ENCODE measurements at regions not wholly inside any gene's neighbourhood (a gene's known extent, or its start where the extent isn't known, plus 50 kb on each side); places are given as distances from the start of the nearest gene placed in this dataset.

DNA sequence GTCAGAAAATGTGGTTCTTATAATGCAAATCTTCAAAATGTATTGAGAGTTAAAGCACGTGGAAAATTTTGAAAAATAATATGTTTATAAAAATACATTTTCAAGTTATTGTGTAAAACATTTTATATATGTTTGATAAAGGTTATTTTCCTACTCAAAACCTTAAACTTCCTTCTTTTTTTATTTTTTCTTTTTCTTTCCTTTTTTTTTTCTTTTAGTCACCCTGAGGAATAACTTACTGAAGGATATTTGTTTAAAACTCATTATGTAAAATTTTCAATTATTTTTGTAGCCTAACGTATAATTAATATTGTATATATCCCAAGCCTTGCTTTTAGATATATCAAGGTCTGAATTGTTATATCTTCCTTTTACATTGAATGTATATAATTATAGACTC, 346.8 kb upstream of the GYPC start:
- DNase-seq (ENCODE audit: low spot score): no peak

DNA sequence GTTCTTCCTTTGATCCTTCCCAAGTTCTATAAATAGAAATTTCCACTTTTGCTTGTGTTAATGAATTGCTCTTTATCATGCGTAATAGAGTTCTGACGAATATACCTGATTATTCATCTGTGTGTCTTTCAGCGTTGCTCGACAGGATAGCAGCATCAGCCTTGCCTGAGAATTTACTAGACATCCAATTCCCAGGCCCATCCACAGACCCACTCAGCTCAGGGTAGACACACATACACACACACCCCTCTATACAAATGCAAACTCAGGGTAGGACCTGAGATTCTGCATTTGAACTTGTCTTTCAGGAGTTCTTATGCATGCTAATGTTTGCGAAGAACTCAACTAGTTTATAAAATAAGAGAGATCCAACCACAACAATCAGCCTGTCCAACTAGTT, 343.4 kb upstream of the GYPC start:
- DNase-seq (ENCODE audit: low spot score): no peak

DNA sequence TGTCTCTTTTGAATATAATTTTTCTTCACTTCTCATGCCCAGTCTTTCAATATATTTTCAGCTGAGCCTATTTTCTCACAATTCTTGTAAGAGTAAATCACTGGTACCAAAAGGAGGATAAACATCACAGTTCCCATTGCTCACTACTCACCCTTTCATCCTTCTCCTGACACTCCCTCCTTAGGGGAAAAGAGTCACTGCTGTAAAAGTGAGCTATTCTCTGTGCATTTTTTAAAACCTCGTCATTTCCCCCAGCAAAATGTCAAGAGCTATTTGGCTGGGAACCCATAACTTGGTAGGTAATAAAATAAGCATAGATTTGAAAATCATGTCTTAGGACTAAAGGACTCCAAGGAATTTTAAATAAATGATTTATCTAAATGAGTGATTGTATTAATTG, 340.1 kb upstream of the GYPC start:
- DNase-seq (ENCODE audit: low spot score): no peak

DNA sequence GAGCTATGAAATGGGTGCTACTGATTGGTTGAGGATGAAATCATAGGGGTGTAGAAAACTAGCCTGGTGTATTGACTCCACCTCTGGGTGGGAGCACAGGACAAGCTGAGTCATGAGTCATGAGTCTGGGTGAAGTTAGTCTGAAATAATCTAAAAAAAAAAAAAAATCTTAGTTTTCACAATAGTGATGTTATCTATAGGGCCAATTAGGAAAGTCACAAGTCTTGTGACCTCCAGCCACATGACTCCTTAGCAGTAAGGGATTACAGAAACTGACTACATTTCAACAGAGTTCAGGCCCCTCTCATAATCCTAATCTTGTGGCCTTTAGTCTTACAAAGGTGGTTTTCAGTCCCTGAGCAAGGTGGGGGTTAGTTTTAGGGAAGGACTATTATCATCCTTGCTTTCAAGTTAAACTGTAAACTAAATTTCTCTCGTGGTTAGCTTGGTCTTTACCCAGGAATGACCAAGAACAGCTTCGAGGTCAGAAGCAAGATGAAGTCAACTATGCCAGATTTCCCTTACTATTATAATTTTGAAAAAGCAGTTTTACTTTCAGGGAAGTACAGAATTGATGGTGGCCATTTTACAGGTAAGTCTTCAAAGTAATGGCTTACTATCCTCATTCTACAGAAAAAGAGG, 338.0 kb upstream of the GYPC start:
- DNase-seq (ENCODE audit: low spot score): no peak

GRCh38 chr2:126322342-126322741, 333.6 kb upstream of the GYPC start:
- no peak for DNase-seq (ENCODE audit: low spot score)

- DNase-seq (ENCODE audit: low spot score): no peak
These were observed 330.8 kb upstream of the GYPC start for GRCh38 chr2:126325202-126325601.

- no peak for DNase-seq (ENCODE audit: low spot score)
These were observed 326.8 kb upstream of the GYPC start for GRCh38 chr2:126329173-126329572.

GRCh38 chr2:126342457-126342856, 313.5 kb upstream of the GYPC start:
- no peak for DNase-seq (ENCODE audit: low spot score)

- DNase-seq (ENCODE audit: low spot score): no peak
These were observed 312.8 kb upstream of the GYPC start for GRCh38 chr2:126343136-126343535.

GRCh38 chr2:126344493-126344892, 311.5 kb upstream of the GYPC start:
- no peak for DNase-seq (ENCODE audit: low spot score)

- no peak for DNase-seq (ENCODE audit: low spot score)
These were observed 310.3 kb upstream of the GYPC start for GRCh38 chr2:126345691-126346090.

DNA sequence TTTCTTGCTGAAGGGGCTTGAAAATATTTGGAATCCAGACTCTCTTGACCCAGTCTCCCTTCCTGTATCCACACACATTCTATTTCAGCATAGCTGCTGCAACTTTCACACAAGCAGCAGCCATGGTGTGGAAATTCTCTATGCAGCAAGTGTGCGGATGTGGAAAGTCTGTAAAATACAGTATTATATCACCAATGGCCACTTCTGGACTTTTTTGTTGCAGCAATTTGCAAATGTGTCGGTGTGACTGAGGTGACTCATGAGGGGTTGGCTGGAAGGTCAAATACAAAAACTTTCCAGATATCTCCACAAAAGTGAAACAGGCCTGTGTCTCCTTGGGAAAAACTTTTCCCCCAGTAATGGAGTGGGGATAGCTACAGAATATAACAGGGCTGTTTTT, 299.3 kb upstream of the GYPC start:
- no peak for DNase-seq (ENCODE audit: low spot score)

DNA sequence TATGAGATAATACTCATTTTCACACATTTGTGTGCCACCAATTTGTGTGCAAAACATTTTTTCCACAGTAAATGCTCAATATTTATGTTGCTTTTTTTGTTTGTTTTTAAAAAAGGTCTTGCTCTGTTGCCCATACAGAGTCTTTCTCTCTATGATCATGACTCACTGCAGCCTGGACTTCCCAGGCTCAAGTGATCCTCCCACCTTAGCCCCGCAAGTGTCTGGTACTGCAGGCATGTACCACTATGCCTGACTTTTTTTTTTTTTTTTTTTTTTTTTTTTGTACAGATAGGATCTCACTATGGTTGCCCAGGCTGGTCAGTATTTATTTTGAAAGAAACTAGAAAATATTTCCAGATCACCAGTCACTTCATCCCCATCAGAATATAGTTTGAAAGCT, 297.8 kb upstream of the GYPC start:
- DNase-seq (ENCODE audit: low spot score): no peak

DNA sequence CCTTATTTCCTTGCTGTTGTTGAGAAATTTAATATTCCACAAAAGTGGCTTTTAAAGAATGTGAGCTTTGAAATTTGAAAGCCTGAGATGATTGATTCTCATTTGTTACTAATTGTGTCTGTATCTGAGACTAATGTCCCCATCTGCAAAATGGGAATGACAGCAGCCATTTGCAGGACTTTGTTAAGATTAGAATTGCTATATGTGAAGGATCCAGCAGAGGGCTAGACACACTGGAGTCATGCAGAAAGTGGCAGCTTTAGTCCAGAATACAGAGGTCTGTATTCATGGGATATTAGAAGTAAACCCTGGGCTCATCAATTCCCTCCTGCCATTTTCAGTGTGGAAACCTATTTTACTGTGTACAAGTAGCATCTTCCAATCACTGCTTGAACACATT, 296.5 kb upstream of the GYPC start:
- no peak for DNase-seq (ENCODE audit: low spot score)

- DNase-seq (ENCODE audit: low spot score): no peak
These were observed 288.6 kb upstream of the GYPC start for GRCh38 chr2:126367361-126367760.

DNA sequence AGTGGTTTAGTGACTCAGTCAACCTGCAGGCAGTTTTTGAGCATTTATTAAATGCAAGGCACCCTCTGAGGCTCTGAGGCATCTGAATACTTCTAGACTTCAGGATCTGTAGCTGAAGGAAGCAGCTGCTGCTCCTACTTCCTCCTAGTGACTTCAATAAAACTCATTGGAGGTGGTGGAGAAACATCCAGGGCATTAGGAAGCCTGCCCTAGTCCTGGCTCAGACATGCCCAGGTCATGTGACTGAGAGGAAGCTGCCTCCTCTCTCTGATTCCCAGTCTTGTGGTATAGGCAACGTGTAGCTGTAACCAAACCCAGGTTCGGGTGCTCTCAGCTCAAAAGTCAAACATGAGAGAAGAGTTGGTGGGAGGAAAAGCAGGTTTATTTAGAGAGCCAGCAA, 287.2 kb upstream of the GYPC start:
- DNase-seq (ENCODE audit: low spot score): no peak

DNA sequence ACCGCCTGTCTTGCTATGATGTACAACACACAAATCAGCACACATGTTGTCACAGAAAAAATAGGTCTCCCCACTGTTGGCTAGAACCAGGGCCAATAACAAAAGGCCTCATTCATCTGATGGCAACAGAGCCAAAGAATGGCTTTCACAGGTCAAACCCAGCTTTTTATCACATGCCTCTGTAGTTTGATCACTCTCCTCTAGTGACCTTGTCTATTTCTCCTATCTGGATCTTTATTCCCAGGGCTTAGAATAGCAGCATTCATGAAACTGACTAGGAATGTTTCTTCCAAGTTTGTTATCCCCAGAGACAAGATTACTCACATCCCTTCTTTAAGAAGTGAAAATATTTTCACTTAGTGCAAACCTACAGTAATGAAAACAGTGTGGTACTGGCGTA, 285.8 kb upstream of the GYPC start:
- DNase-seq (ENCODE audit: low spot score): no peak

DNA sequence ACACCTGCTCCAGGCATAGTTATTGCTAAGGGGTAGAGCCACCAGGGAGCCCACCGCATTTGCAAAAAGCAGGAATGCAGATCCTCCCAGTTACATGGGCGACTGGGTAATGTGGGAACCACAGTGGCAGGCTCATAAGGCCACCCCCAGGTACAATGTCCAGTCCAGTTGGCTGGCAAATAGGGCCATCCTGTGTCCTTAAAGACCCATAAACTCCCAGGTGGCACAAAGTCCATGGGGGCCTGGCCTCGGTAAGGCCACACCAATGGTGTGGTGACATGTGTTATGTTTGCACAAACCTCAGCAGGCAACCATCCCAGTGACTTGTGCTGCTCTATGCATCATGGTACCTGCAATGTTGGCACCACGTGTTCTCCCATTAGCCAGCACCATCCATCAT, 283.6 kb upstream of the GYPC start:
- DNase-seq (ENCODE audit: low spot score): no peak

DNA sequence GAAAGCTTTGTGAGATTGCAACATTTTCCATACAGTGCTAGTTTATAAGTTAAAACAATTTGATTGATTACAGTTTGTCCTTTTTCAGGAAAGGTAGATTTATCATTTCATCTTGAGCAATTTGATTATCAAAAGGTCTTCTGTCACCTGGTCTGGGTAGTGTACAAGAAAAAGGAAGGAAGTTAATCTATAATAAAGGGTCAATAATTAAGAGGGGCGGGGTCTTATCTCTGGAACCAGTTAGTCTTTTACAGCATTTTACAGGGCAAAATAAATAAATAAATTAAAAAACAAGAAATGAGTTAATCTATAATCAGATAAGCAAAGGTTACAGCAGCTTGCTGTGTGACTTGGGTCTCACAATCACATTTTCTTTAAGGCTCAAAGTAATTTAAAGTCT, 277.8 kb upstream of the GYPC start:
- DNase-seq (ENCODE audit: low spot score): no peak

DNA sequence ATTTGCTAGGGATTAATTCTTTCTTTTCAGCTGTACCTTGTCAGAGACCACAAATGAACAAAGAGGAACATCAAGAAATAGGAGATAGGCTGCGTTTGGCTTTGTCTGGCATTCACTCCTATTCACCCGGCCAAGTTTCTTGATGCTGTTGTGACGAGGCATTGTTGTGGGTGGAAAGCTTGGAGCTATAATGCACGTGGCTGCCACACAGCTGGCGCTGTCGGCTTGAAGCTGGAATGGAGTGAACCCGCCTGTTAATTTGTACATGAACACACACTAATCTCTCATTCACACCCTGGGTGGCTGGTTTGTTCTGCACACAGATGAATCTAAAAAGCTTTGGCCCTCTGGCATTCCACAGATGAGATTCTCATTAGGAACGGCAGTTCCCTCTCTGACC, 274.9 kb upstream of the GYPC start:
- DNase-seq (ENCODE audit: low spot score): no peak

DNA sequence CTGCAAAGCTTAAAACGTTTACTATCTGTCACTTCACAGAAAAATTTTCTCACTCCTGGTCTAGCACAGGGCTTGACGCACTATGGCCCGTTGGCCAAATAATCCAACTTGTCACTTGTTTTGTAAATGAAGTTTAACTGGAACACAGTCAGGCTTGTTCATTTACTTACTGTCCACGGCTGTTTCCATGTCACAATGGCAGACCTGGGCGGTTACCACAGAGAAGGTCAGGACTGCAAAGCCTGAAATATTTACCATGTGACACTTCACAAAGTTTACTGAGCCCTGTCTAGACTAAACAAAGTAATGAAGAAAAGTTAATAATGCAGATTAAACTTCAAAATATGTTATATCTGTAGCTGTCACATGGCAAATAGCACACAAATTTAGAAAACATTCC, 273.0 kb upstream of the GYPC start:
- DNase-seq (ENCODE audit: low spot score): no peak

DNA sequence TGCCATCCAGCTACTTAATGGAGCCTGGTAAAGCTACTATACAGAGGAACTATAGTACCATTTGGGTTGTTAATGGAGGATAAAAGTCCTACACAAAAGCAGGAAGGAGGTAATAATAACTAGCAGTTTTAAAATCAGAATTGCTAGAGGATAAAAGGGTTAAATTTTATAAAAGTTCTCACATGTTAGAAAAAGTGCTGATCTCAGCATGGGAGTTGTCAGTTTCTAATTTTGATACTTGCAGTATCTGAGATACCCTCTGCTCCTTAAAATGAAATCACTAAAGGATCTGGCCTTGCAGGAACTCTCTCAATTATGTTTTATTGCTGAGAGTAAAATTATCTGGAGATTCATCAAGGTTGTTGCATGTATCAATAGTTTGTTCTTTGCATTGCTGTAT, 272.2 kb upstream of the GYPC start:
- DNase-seq (ENCODE audit: low spot score): no peak

GRCh38 chr2:126385441-126385840, 270.5 kb upstream of the GYPC start:
- DNase-seq (ENCODE audit: low spot score): no peak

GRCh38 chr2:126385983-126386382, 270.0 kb upstream of the GYPC start:
- no peak for DNase-seq (ENCODE audit: low spot score)

- DNase-seq (ENCODE audit: low spot score): no peak
These were observed 266.5 kb upstream of the GYPC start for GRCh38 chr2:126389446-126389845.
